ENCODE measurements at regions not wholly inside any gene's neighbourhood (a gene's known extent, or its start where the extent isn't known, plus 50 kb on each side); places are given as distances from the start of the nearest gene placed in this dataset.
A peak's percentile ranks its signal among the peaks of the same experiment; 100 is the strongest.

- peaks cover 15 to 42% of the 10 kb centered on the region in 2 donors for H3K4me1 ChIP-seq
- DNase-seq (ENCODE audit: low spot score in 2 of 2), result no peak
Measured at GRCh38 chr2:19800796-19801195, 101.0 kb downstream of the TTC32 start.

GRCh38 chr2:19799881-19800780 lies 101.7 kb downstream of the TTC32 start:
- no peak for TF ChIP-seq CTCF (IDR thresholded peaks at IDR 0.05)
- DNase-seq (ENCODE audit: low spot score in 2 of 2), result no peak
- intact Hi-C loops (cut with DNase I), result loop anchor here (2.0 to 10.0 kb wide), 4 partner anchors 13 to 1345 kb away; no protein-coding TSS in a partner anchor
- Histone ChIP-seq H3K27ac (peak overlapping the region; percentile 70 to 93), H3K9me3 (no peaks in the 10 kb centered on the region), H3K27me3 (no peaks in the 10 kb centered on the region), H3K4me3 (no peak overlapping the region), H3K4me1 (peaks cover 15 to 39% of the 10 kb centered on the region in 2 donors), H3K36me3 (no peaks in the 10 kb centered on the region)

More at GRCh38 chr2:19800796-19801195, 101.0 kb downstream of the TTC32 start:
- H3K36me3 ChIP-seq, result no peaks in the 10 kb centered on the region
- intact Hi-C loops (cut with DNase I), result loop anchor here (2.0 to 5.0 kb wide), 2 partner anchors 14 to 453 kb away; no protein-coding TSS in a partner anchor
- no peaks in the 10 kb centered on the region for H3K9me3 ChIP-seq
- peak overlapping the region; percentile 70 to 93 for H3K27ac ChIP-seq
- no peaks in the 10 kb centered on the region for H3K27me3 ChIP-seq
- H3K4me3 ChIP-seq, result no peak overlapping the region
- TF ChIP-seq CTCF (IDR thresholded peaks at IDR 0.05), result no peak

GRCh38 chr2:19797871-19798270 lies 103.9 kb downstream of the TTC32 start:
- TF ChIP-seq CTCF (IDR thresholded peaks at IDR 0.05), result no peak
- intact Hi-C loops (cut with DNase I), result loop anchor here (5.0 to 10.0 kb wide), 2 partner anchors 436 to 1343 kb away; no protein-coding TSS in a partner anchor
- Histone ChIP-seq H3K27ac (peak overlapping the region in 1 of 2 donors; percentile 61), H3K27me3 (no peaks in the 10 kb centered on the region), H3K9me3 (no peaks in the 10 kb centered on the region), H3K4me3 (no peak overlapping the region), H3K4me1 (peaks cover 12 to 30% of the 10 kb centered on the region in 2 donors), H3K36me3 (no peaks in the 10 kb centered on the region)
- DNase-seq (ENCODE audit: low spot score in 2 of 2), result no peak

- intact Hi-C loops (cut with DNase I), result loop anchor here (5.0 to 10.0 kb wide), 2 partner anchors 435 to 1343 kb away; no protein-coding TSS in a partner anchor
- DNase-seq (ENCODE audit: low spot score in 2 of 2), result no peak
- TF ChIP-seq CTCF (IDR thresholded peaks at IDR 0.05), result no peak
- peaks cover 7 to 25% of the 10 kb centered on the region in 2 donors for H3K4me1 ChIP-seq
- no peaks in the 10 kb centered on the region for H3K27me3 ChIP-seq
- no peaks in the 10 kb centered on the region for H3K9me3 ChIP-seq
- peak overlapping the region; percentile 53 to 61 for H3K27ac ChIP-seq
- H3K4me3 ChIP-seq, result no peak overlapping the region
- H3K36me3 ChIP-seq, result no peaks in the 10 kb centered on the region
Measured at GRCh38 chr2:19797243-19797810, 104.5 kb downstream of the TTC32 start.

- Histone ChIP-seq H3K4me1 (peaks cover 0 to 15% of the 10 kb centered on the region in 2 donors), H3K27ac (peak overlapping the region; percentile 53 to 61), H3K36me3 (no peaks in the 10 kb centered on the region), H3K4me3 (no peak overlapping the region), H3K9me3 (no peaks in the 10 kb centered on the region), H3K27me3 (no peaks in the 10 kb centered on the region)
- intact Hi-C loops (cut with DNase I), result loop anchor here (5.0 to 10.0 kb wide), 2 partner anchors 434 to 1341 kb away; no protein-coding TSS in a partner anchor
- no peak for TF ChIP-seq CTCF (IDR thresholded peaks at IDR 0.05)
- DNase-seq (ENCODE audit: low spot score in 2 of 2), result no peak
Measured at GRCh38 chr2:19796035-19796695, 105.6 kb downstream of the TTC32 start.

Data from ascending aorta (tissue), 2 donors.